ENCODE measurements at regions not wholly inside any gene's neighbourhood (a gene's known extent, or its start where the extent isn't known, plus 50 kb on each side); places are given as distances from the start of the nearest gene placed in this dataset.
A peak's percentile ranks its signal among the peaks of the same experiment; 100 is the strongest.
"Not testable (repeated sequence)": the region's sequence is repeated elsewhere in the genome, so short reads cannot be mapped to it uniquely, and the experiment has no call there.

DNA sequence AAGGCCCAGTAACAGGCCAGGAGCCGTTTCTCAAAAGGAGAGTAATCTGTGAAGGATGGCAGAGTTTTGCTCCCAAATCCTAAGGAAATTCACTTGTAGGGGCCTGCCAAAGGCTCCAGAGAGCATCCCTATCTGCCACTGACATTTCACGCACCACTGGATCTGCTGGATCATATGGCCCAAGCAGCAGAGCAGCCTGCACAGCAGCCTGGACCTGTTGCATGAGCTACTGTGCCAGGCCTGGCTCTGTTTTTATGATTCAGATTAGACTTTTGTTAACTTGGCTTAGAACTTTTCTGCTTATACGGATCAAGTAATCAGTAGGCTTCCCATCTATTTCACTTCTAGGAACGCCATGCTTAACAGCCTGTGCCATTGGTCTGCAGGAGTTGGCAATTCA lies 70.7 kb downstream of the CHRD start:
- DNase-seq (ENCODE audit: low read depth): no peak
- TF ChIP-seq CTCF (IDR thresholded peaks at IDR 0.05; ENCODE audit: control insufficient read depth, insufficient read depth, low read depth, low read length, missing control alignments): no peak
- no peak overlapping the region for H3K4me3 ChIP-seq (ENCODE audit: control insufficient read depth, low read depth, low read length)

- TF ChIP-seq CTCF (IDR thresholded peaks at IDR 0.05; ENCODE audit: control insufficient read depth, insufficient read depth, low read depth, low read length, missing control alignments): no peak
- no peak for DNase-seq (ENCODE audit: low read depth)
- no peak overlapping the region for H3K4me3 ChIP-seq (ENCODE audit: control insufficient read depth, low read depth, low read length)
These were observed 73.4 kb downstream of the CHRD start for GRCh38 chr3:184453296-184453695.

GRCh38 chr3:184455991-184456390 lies 76.1 kb downstream of the CHRD start:
- H3K4me3 ChIP-seq (ENCODE audit: control insufficient read depth, low read depth, low read length): no peak overlapping the region
- DNase-seq (ENCODE audit: low read depth): no peak
- no peak for TF ChIP-seq CTCF (IDR thresholded peaks at IDR 0.05; ENCODE audit: control insufficient read depth, insufficient read depth, low read depth, low read length, missing control alignments)

DNA sequence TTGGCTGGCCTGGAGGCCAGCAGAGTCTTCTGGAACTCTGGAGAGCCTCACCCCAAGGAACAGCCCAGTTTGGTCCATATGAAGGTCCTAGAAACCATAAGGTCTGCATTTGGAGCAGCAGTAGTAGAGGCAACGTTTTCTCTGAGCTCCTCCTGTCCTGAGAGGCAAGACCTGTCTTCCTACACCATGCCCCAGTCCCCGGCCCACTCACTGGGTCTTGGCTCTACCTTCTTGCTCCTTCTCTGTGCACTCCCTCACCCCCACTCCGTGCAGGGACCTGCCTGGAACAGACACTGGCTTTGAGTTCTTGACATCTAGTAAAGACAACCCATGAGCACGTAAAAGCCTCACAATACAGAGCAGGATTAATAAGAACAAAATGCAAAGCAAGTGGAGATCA lies 76.6 kb downstream of the CHRD start:
- TF ChIP-seq CTCF (IDR thresholded peaks at IDR 0.05; ENCODE audit: control insufficient read depth, insufficient read depth, low read depth, low read length, missing control alignments): no peak
- H3K4me3 ChIP-seq (ENCODE audit: control insufficient read depth, low read depth, low read length): no peak overlapping the region

GRCh38 chr3:184457329-184457728 lies 77.5 kb downstream of the CHRD start:
- H3K4me3 ChIP-seq (ENCODE audit: control insufficient read depth, low read depth, low read length): no peak overlapping the region
- DNase-seq (ENCODE audit: low read depth): no peak
- TF ChIP-seq CTCF (IDR thresholded peaks at IDR 0.05; ENCODE audit: control insufficient read depth, insufficient read depth, low read depth, low read length, missing control alignments): no peak

More for the DNA sequence above, 76.6 kb downstream of the CHRD start:
- no peak for DNase-seq (ENCODE audit: low read depth)

DNA sequence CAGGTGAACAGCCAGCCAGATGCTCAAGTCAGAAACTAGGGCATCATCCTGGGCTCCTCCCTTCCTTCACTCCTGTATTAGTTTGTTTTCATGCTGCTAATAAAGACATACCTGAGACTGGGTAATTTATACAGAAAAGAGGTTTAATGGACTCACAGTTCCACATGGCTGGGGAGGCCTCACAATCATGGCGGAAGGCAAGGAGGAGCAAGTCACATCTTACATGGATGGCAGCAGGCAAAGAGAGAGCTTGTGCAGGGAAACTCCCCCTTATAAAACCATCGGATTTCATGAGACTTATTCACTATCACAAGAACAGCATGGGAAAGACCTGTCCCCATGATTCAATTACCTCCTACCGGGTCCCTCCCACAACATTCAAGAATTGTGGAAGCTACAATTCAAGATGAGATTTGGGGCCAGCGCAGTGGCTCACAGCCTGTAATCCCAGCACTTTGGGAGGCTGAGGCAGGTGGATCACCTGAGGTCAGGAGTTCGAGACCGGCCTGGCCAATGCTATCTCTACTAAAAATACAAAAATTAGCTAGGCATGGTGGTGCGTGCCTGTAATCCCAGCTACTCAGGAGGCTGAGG lies 78.0 kb downstream of the CHRD start:
- not testable (repeated sequence) for DNase-seq (ENCODE audit: low read depth)

GRCh38 chr3:184459355-184459754 lies 79.5 kb downstream of the CHRD start:
- H3K4me3 ChIP-seq (ENCODE audit: control insufficient read depth, low read depth, low read length): no peak overlapping the region
- DNase-seq (ENCODE audit: low read depth): peak; percentile 28
- TF ChIP-seq CTCF (IDR thresholded peaks at IDR 0.05; ENCODE audit: control insufficient read depth, insufficient read depth, low read depth, low read length, missing control alignments): no peak

More for the DNA sequence above, 78.0 kb downstream of the CHRD start:
- H3K4me3 ChIP-seq (ENCODE audit: control insufficient read depth, low read depth, low read length): not testable (repeated sequence)

Data from AG09309 (cell line).